Fibroblast of mammary gland (primary cell): ENCODE measurements at regions not wholly inside any gene's neighbourhood (a gene's known extent, or its start where the extent isn't known, plus 50 kb on each side); places are given as distances from the start of the nearest gene placed in this dataset.

Experiments
- DNase-seq: peaks from one replicate; pipeline ENCODE4 v3.0.0-alpha.2; 2010; ENCODE audit warnings: low read depth
- H3K4me3 ChIP-seq: 2 replicates; pipeline ENCODE4 v1.5.1; 2011; ENCODE audit warnings: low read depth, mild to moderate bottlenecking, low read length, moderate library complexity; ENCODE audit not compliant: control insufficient read depth
- CTCF ChIP-seq: conservative IDR thresholded peaks from 2 replicates; pipeline ENCODE4 v1.5.1; 2011; ENCODE audit warnings: low read depth, low read length, inconsistent platforms; ENCODE audit not compliant: control insufficient read depth, insufficient read depth

- no peak overlapping the region for H3K4me3 ChIP-seq
- no peak for DNase-seq
- no peak for TF ChIP-seq CTCF
These were observed 50.8 kb upstream of the SLC39A10 start for GRCh38 chr2:195606179-195606578.

GRCh38 chr2:195604706-195605105, 52.3 kb upstream of the SLC39A10 start:
- DNase-seq, result no peak
- no peak for TF ChIP-seq CTCF

GRCh38 chr2:195603998-195604397, 53.0 kb upstream of the SLC39A10 start:
- H3K4me3 ChIP-seq, result no peak overlapping the region
- TF ChIP-seq CTCF, result no peak
- no peak for DNase-seq

More at GRCh38 chr2:195604706-195605105, 52.3 kb upstream of the SLC39A10 start:
- H3K4me3 ChIP-seq, result no peak overlapping the region

- no peak for TF ChIP-seq CTCF
- no peak for DNase-seq
- no peak overlapping the region for H3K4me3 ChIP-seq
These were observed 53.6 kb upstream of the SLC39A10 start for GRCh38 chr2:195603408-195603807.

GRCh38 chr2:195602687-195603086, 54.3 kb upstream of the SLC39A10 start:
- H3K4me3 ChIP-seq, result no peak overlapping the region
- no peak for TF ChIP-seq CTCF
- DNase-seq, result no peak

- TF ChIP-seq CTCF, result no peak
- no peak for DNase-seq
- no peak overlapping the region for H3K4me3 ChIP-seq
These were observed 55.7 kb upstream of the SLC39A10 start for GRCh38 chr2:195601361-195601760.

- TF ChIP-seq CTCF, result no peak
- DNase-seq, result no peak
- no peak overlapping the region for H3K4me3 ChIP-seq
These were observed 56.2 kb upstream of the SLC39A10 start for GRCh38 chr2:195600778-195601177.
